ENCODE measurements at regions not wholly inside any gene's neighbourhood (a gene's known extent, or its start where the extent isn't known, plus 50 kb on each side); places are given as distances from the start of the nearest gene placed in this dataset.
A peak's percentile ranks its signal among the peaks of the same experiment; 100 is the strongest.

DNA sequence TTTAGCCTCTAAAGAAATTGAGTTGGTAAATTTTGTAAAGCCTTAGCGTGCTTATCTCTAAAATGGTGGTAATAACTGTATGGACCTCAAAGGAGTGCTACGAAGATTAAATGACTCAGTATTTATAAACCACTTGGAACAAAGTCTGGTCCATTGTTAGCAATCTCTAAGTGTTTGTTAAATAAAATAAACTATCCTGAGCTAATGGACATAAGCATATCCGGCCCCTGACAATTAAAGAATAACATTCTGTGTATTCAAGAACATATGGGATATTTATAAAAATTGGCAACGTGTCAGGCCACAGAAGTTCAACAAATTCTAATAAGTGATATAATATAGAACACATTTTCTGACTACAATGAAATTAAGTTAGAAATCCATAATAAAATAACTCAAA lies 71.0 kb downstream of the MYEOV start:
- no peak for DNase-seq (ENCODE audit: low spot score)

GRCh38 chr11:69365558-69365957 lies 71.6 kb downstream of the MYEOV start:
- no peak for DNase-seq (ENCODE audit: low spot score)

GRCh38 chr11:69366591-69366990 lies 72.6 kb downstream of the MYEOV start:
- DNase-seq (ENCODE audit: low spot score) = no peak

- no peak for DNase-seq (ENCODE audit: low spot score)
Observed at GRCh38 chr11:69367211-69367964, 73.4 kb downstream of the MYEOV start.

GRCh38 chr11:69368119-69368880 lies 74.3 kb downstream of the MYEOV start:
- no peak for DNase-seq (ENCODE audit: low spot score)

DNA sequence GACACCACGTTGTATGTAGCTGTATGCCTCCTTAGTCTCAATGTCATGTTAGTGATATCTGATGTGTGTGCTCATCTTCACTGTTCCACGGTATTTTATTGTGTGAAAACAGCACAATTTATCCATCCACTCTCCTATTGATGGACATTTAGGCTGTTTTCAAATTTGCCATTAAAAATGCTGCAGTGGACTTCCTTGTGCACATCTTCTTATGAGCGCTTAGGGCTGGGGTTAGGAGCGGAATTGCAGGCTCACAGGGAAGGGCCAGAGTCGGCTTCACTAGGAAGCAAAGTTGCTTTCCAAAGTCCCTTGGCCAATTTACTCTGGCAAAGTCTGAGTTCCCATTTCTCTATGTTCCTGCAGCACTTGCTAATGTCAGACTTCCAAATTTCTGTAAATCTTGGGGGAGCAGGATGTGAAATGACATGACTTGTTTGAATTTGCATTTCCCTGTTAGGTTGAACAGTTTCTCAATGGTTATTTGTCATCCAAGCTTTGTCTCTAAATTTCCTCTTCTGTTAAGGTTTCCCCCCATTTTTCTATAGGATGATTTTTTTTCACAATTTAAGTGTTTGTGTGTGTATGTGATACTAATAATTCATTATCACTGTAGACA lies 75.4 kb downstream of the MYEOV start:
- no peak for DNase-seq (ENCODE audit: low spot score)

DNA sequence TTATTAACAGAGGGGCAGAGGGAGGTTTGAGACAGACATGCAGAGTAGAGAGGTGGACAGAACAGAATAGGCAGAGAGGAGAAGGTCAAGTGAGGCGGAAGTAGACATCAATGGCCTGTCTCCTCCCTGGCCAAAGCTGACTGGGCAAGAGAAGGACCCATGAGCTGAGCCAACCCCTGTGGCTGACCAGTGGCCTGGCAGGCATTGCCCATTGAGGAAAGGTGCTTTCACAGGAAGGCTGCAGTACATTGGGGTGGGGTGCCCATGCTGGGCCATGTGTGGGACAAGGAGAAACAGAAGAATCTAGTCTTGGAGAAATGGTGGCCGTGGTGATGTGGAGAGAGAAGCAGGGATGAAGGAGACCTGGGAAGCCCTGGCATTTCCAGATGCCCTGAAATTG lies 76.0 kb downstream of the MYEOV start:
- DNase-seq (ENCODE audit: low spot score) = no peak

GRCh38 chr11:69370984-69371709 lies 77.2 kb downstream of the MYEOV start:
- no peak for DNase-seq (ENCODE audit: low spot score)

- no peak for DNase-seq (ENCODE audit: low spot score)
Observed at GRCh38 chr11:69371731-69372588, 78.0 kb downstream of the MYEOV start.

GRCh38 chr11:69372589-69373250 lies 78.8 kb downstream of the MYEOV start:
- DNase-seq (ENCODE audit: low spot score) = no peak

GRCh38 chr11:69373251-69373635 lies 79.3 kb downstream of the MYEOV start:
- DNase-seq (ENCODE audit: low spot score) = no peak

DNA sequence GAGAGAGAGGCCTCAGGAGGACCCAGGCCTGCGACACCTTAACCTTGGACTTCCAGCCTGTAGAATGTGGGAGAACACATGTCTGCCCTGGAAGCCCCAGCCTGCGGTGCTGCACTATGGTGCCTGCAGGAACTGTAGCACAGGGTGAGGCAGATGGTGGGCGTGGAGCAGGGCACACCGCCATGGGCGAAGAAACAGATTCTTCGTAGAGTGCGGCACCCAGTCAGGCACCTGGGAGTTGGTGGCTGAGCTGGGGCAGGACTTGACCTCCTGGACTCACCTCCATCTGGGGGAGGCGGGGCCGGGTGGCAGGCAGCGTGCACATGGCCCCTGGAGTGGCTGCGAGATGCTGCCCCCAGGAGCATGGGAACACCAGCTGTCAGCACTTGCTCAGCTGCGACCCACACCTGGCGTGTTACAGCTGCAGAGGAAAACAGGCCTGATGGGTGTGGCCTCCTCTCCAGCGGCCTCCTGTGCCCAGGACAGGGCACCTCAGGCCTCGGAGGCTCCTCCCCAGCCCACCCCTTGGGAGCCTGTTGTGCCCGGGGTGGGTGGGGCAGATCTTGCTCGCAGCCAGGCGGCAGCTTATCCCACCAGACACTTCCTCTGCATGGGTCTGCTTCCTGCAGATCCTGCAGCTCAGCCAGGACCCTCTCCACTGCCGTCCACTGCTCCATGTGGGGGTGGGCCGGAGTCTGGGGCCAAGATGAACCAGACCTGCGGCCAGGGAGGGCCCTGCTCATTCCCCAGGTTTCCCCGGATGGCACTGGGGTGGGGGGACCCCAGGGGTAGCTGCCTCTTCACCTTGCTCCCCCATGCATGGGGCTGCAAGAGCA lies 80.4 kb downstream of the MYEOV start:
- DNase-seq (ENCODE audit: low spot score) = peak; percentile 87

DNA sequence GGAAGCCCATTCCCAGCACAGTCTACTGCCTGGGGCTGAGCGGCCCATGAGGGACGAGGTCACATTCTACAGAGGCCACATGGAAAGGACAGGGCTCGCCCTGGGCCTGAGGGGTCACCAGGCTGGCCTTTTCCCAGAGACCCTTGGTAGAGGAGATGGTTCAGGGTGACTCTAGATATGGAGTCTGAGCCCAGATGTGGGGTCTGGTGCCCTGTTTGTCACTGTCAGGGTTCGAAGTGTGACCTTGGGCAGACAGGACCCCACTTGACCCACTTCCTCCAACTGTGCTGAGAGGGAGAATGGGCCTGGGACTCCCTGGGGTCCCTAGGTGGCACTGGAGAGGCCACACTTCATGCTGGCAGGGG lies 81.0 kb downstream of the MYEOV start:
- DNase-seq (ENCODE audit: low spot score) = no peak

- no peak for DNase-seq (ENCODE audit: low spot score)
Observed at GRCh38 chr11:69375316-69376154, 81.6 kb downstream of the MYEOV start.

- no peak for DNase-seq (ENCODE audit: low spot score)
Observed at GRCh38 chr11:69376155-69377028, 82.4 kb downstream of the MYEOV start.

DNA sequence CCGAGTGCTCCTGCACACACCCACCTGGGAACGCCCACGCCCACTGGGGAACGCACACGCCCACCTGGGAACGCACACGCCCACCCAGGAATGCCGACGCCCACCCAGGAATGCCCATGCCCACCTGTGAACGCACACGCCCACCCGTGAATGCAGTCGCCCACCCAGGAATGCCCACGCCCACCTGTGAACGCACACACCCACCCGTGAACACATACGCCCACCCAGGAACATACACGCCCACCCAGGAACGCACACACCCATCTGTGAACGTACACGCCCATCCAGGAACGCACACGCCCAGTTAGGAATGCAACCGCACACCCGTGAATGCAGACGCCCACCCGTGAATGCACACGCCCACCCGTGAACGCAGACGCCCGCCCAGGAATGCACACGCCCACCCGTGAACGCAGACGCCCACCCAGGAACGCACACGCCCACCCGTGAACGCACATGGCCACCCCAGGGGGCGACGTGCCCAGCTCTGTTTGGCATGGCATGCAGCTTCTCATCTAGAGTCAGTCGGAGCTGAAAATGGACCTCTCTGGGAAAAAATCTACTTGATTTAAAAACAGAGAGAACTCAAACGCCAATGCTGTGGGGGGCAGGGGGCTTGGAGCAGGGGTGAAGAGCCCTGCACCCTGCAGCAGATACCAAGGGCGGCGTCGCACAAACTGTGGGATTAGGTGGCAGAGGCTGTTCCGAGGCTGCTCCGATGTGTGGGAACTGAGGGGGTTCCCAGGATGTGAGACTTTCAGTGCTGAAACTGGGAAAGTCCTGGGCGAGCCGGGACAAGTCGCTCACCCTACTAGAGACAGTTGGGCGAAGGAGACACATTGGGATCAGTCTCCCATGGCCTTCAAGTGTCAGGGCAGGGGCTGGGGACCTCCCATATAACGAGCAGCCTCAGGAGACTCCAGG lies 83.3 kb downstream of the MYEOV start:
- no peak for DNase-seq (ENCODE audit: low spot score)

DNA sequence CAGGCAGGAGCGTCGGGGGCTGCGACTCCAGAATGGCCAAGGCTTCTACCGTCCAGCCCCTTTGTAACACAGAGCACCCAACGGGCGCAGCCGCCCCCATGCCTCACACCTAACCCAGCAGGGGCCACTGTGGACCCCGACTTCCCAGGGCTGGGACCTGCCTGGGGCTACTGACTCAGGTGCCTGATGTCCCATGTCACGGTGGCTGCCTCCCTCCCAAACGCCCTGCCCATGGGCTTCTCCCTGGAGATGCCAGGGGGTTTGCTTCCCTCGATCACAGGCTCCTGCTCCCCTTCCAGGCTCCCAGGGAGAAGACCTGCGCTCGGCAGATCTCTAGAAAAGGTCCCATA lies 84.0 kb downstream of the MYEOV start:
- no peak for DNase-seq (ENCODE audit: low spot score)

Measured in SK-N-DZ (cell line).